ENCODE measurements at regions not wholly inside any gene's neighbourhood (a gene's known extent, or its start where the extent isn't known, plus 50 kb on each side); places are given as distances from the start of the nearest gene placed in this dataset.

GRCh38 chr22:49458708-49459099 is 369.0 kb downstream of the BRD1 start:
- TF ChIP-seq, protein P1, sequence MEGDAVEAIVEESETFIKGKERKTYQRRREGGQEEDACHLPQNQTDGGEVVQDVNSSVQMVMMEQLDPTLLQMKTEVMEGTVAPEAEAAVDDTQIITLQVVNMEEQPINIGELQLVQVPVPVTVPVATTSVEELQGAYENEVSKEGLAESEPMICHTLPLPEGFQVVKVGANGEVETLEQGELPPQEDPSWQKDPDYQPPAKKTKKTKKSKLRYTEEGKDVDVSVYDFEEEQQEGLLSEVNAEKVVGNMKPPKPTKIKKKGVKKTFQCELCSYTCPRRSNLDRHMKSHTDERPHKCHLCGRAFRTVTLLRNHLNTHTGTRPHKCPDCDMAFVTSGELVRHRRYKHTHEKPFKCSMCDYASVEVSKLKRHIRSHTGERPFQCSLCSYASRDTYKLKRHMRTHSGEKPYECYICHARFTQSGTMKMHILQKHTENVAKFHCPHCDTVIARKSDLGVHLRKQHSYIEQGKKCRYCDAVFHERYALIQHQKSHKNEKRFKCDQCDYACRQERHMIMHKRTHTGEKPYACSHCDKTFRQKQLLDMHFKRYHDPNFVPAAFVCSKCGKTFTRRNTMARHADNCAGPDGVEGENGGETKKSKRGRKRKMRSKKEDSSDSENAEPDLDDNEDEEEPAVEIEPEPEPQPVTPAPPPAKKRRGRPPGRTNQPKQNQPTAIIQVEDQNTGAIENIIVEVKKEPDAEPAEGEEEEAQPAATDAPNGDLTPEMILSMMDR (IDR thresholded peaks at IDR 0.05), result no peak
- TF ChIP-seq POLR2A (IDR thresholded peaks at IDR 0.05), result no peak

All from heart left ventricle (tissue), 13 donors.